GM10248 (cell line): ENCODE measurements at regions not wholly inside any gene's neighbourhood (a gene's known extent, or its start where the extent isn't known, plus 50 kb on each side); places are given as distances from the start of the nearest gene placed in this dataset.

ENCODE experiments used
- CTCF ChIA-PET: fragments of 300-600 bp; sonication (Branson Sonifier 250); formaldehyde crosslinking; extraction: SDS; loops from one replicate; lab custom pipeline; 2021; ENCODE audit warnings: antibody characterized with exemption; lab: Yijun Ruan, JAX
- POLR2A ChIA-PET: fragments of 350-650 bp; sonication (Branson Sonifier 250); formaldehyde crosslinking; extraction: SDS; loops from one replicate; lab custom pipeline; 2020; ENCODE audit warnings: antibody characterized with exemption; lab: Yijun Ruan, JAX
- DNase-seq: peaks from one replicate; pipeline ENCODE4 v3.0.0; 2012; ENCODE audit errors: extremely low spot score
- CTCF ChIP-seq: IDR thresholded peaks from 2 replicates; pipeline ENCODE4 v1.5.1; 2012; ENCODE audit warnings: mild to moderate bottlenecking, low read depth; ENCODE audit errors: extremely low read depth, missing control alignments, control extremely low read depth

GRCh38 chr2:12605936-12606335, 110.8 kb upstream of the TRIB2 start:
- no peak for TF ChIP-seq CTCF
- DNase-seq = no peak
- ChIA-PET CTCF (no interaction called here), POLR2A (no interaction called here)

- no peak for TF ChIP-seq CTCF
- ChIA-PET CTCF (no interaction called here), POLR2A (no interaction called here)
- no peak for DNase-seq
Observed at GRCh38 chr2:12606472-12607000, 110.2 kb upstream of the TRIB2 start.

GRCh38 chr2:12607971-12608370, 108.8 kb upstream of the TRIB2 start:
- ChIA-PET CTCF (interaction anchor here (1.0 kb wide), 1 partner anchor 35 kb away, joined by 3 read pairs; no protein-coding TSS in a partner anchor), POLR2A (no interaction called here)
- TF ChIP-seq CTCF = no peak
- DNase-seq = no peak

- DNase-seq = no peak
- no peak for TF ChIP-seq CTCF
- ChIA-PET CTCF (no interaction called here), POLR2A (no interaction called here)
Observed at GRCh38 chr2:12610314-12610713, 106.4 kb upstream of the TRIB2 start.

- POLR2A ChIA-PET = no interaction called here
- TF ChIP-seq CTCF = no peak
- DNase-seq = no peak
- CTCF ChIA-PET = interaction anchor here (1.2 to 2.5 kb wide), 2 partner anchors 10 to 21 kb away, joined by 3 to 8 read pairs; no protein-coding TSS in a partner anchor
Observed at GRCh38 chr2:12612168-12612567, 104.6 kb upstream of the TRIB2 start.

GRCh38 chr2:12612671-12613070, 104.1 kb upstream of the TRIB2 start:
- ChIA-PET POLR2A (no interaction called here), CTCF (interaction anchor here (1.0 to 2.5 kb wide), 3 partner anchors 11 to 126 kb away, joined by 3 to 8 read pairs (median 3); no protein-coding TSS in a partner anchor)
- TF ChIP-seq CTCF = no peak
- no peak for DNase-seq
